Erythroblast (primary cell): ENCODE measurements at regions not wholly inside any gene's neighbourhood (a gene's known extent, or its start where the extent isn't known, plus 50 kb on each side); places are given as distances from the start of the nearest gene placed in this dataset.

Experiments used
- DNase-seq, 2 experiments: peaks; one replicate each; lab custom pipeline; 2025; lab: John Stamatoyannopoulos, UW
- GATA1 ChIP-seq: IDR thresholded peaks from 2 replicates; pipeline ENCODE4 v1.6.1; 2011; ENCODE audit warnings: low read depth, mild to moderate bottlenecking, control low read depth, low read length, moderate library complexity
- POLR2A ChIP-seq: IDR thresholded peaks from 2 replicates; pipeline ENCODE4 v1.6.1; 2011; ENCODE audit warnings: mild to moderate bottlenecking, low read length

DNA sequence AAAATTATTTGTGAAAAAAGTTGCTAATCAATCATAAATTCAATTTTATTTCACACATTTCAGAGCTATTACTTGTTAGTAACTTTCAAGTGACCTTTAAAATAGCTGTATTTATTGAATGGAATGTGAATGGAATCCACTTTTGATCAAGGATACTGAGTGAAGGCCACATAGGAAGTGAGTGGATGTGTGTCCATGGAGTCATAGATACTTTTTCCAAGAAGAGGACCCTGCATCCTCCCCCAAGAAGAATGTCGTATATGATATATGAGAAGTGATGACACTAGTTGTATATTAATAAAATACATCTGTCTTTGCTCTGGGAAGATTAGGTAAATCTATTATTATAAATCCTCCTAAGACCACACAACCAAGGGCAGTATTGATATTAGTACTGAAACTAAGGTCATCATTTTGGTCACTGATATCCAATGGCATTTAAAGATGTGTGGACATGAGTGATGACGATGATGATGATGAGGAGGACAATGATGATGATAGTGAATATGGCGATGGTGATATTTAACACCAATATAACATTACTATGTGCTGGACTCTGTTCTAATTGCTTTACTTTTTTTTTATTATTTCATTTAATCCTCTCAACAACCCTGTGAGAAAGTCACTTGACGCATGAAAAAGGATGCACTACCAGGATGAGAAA, 493.0 kb upstream of the NR2F2 start:
- DNase-seq: no peak
- TF ChIP-seq GATA1 (no peak), POLR2A (no peak)

DNA sequence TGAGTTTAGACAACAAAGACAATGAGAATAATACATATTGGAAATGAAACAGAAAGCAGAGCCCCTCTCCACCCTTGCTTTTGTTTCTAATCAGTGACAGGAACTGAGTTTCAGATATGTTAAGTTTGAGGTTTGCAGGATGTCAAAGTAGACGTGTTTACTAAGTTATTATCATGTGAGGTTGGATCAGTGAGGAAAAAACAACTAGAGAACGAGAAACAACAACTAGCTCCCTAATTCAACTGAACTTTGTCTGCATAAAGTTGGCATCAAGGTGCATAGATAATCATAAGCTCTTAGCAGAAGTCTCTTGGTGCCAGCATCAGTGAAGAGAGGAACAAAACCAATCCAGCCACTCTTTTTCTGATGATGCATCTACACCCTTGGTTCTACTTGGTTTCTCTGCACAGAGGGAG, 491.1 kb upstream of the NR2F2 start:
- TF ChIP-seq POLR2A (no peak), GATA1 (no peak)
- no peak for DNase-seq

DNA sequence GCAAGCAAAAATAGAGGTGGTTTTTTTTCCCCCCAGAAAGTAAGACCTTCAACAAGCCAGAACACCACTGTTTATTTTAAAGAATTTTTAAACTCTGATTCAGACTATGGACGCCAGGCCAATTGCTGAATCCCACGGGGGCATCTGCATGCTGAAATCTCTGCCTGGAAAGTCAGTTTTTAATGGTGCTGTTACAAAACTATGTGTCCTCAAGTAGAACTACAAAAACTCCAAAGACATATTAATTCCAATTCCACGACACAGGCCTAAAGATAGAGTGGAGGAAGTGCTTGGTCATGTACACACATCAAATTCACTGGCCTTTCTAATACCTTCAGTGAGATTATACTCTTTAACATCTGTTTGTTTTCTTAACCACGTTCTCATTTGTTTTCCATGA, 490.5 kb upstream of the NR2F2 start:
- DNase-seq: no peak
- TF ChIP-seq POLR2A (no peak), GATA1 (no peak)

DNA sequence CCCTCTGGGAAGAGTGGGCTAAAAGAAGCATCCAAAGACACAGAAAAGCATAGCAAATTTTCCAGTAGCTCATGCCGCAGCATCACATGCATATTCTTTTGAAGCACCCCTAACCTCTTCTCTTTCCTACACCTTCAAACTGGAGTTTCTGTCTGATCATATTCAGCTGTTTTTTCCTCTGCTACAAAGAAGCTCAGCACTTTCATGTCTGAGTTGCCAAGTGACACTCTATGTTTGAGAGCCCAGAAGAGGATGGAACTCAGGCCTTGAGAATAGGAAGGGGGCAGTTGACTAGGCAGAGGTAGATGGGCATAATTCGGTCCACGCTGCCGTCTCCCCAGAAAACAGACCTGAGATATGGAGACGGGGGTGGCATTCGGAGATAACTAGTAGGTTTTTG, 489.6 kb upstream of the NR2F2 start:
- DNase-seq: no peak
- TF ChIP-seq POLR2A (no peak), GATA1 (no peak)

DNA sequence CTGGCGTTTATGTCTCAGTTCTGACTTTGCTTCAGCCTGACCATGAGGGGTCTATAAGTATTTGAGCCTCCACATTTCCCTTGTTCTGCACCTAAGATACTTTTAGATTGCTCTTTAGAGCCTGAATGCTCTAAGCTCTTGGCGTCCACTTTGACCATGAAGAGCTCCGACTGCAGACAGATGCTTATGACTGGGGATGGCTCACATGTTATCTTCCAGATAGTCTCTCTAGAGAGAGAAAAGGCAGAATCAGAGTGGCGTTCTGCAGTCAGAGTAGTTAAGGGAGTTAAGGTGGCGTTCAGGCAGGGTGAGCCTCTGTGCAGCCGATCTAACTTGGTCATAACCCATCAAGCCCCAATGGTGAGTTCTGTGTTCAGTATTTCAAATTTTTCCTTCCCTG, 487.9 kb upstream of the NR2F2 start:
- TF ChIP-seq GATA1: no peak
- no peak for TF ChIP-seq POLR2A
- DNase-seq: no peak

DNA sequence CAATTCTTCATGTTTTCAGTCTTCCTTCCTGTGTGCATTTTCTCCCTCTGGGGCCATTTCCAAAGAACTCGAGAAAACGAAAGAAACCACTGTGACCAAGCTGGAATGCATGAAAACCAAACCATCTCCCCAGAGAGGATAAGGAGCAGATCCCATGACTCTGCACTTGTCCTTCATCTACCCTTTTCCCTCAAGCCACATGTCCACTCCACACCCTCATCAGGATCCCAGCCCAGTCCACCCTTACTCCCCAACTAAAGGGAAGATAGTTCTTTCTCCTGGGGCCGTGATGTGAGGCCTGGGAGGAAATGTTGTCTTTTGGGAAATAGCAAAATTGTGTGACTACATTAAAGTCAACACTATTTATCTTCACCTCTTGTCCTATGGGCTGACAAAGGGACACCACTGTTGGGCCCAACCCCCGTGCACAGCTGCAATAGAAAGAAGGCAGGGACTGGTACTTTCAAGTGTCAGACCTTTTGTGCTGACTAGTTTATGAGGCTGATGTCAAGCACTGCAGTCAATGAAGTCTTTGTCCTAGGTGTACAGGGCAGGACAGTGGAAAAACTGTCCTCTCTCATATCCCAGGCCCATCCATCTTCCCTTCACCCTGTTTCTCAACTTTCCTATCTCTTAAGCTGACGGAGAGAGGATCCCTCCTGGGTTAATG, 487.1 kb upstream of the NR2F2 start:
- no peak for DNase-seq
- no peak for TF ChIP-seq POLR2A
- no peak for TF ChIP-seq GATA1

DNA sequence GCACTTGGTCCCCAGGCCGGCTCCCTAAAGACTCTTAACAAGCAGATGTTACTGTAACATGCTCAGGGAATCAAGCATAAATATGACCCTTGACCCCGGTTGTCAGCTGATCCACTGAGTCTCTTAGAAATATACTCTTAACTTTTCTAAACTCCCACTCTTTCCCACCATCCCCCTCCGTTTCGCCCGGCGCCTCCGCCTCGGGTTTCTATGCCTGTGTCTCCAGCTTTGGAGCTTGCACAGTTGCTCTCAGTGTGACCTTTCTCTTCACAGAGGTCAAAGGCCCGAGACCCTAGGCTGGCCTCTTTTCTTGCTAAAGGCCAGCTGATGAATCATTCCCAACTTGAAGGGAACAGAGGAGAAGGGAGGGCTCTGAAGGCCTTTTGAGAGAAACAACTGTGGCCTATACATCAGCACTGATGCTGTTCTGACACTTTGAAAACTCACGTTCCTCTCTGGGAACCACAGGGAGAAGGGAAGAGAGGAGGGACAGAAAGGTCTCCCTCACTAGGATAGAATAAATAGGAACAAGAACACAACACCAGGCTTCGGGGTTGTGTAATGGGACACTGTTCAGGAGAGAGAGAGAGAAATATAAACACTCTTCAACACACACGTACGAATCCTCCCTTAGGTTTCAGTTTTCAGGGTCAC, 484.5 kb upstream of the NR2F2 start:
- no peak for DNase-seq
- TF ChIP-seq POLR2A: no peak
- no peak for TF ChIP-seq GATA1

DNA sequence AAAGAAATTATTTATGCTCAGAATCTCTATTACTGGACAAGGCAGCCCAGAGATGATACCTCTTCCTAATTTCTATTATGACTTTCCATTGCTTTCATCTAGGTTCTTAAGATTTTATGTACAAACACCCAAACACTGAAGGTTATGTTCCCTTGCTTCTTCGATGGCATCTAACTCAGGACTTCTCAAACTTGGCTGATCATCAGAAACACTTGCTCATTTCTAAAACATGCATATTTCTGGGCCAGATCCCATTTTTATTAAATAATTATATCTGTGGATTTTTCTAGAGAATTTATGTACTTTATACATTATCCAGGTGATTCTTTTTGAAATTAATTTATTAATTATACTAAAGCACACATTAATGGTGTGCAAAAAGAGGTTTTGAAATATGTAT, 482.4 kb upstream of the NR2F2 start:
- TF ChIP-seq GATA1 (no peak), POLR2A (no peak)
- DNase-seq: no peak

DNA sequence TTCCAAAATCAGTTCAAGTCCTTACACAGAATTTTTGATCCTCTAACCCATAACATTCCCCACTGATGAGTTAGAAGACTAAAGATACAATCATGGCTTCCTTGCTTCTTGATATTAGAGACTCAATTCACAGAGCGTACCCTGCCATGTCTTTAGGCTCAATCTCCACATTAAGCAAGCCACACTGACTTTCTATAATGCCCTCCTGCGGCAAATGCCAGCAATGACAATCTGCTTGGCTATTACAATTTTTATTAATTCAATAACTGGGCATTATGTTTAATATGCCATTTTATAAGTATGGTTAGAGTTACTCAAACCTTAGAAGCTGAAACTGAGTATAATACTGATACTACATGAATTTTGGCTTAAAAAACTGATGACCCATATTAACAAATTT, 479.7 kb upstream of the NR2F2 start:
- no peak for DNase-seq
- TF ChIP-seq GATA1 (no peak), POLR2A (no peak)

DNA sequence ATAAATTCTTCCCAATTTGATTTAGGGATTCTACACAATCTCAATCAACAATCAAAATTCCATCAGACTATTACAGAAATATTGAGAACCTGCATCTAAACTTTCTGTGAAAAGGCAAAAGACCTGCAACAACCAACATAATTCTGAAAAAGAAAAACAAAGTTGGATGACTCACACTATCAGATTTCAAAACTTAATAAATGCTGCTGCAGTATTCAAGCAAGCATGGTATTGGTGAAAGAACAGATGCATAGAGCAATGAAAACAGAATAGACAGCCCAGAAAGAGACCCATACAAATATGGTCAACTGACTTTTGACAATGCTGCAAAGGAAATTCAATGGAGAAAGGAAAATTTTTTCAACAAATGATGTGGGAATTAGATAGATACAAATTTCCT, 477.1 kb upstream of the NR2F2 start:
- no peak for DNase-seq
- TF ChIP-seq POLR2A (no peak), GATA1 (no peak)

DNA sequence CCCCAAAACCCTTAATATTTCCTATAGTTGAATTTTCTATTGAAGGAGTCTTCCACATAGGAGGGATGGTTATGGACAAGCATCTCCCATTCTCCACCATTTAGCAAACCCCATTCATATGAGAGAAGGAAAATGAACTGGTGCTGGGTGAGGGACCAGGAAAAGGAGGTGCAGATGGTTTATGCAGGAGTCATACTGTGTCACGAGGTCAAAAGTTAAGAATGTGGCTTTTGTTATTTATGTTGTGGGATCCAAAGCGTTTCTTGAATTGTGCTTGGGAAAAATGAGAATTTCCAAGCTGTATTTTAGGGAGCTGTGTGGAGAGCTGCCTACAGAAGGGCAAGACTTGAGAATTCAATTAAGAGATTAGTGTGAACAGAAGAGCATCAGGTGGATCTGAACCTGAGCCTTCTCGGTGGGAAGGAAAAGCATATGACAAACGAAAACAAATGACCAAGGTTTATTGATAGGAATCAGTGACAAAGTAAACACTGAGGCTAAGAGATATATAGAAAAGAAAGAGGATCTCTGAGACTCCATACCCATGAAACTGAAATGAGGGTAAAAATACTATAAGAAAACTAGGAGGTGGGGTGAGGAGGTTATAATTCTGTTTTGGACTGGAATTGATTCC, 473.3 kb upstream of the NR2F2 start:
- TF ChIP-seq POLR2A (no peak), GATA1 (no peak)
- no peak for DNase-seq

DNA sequence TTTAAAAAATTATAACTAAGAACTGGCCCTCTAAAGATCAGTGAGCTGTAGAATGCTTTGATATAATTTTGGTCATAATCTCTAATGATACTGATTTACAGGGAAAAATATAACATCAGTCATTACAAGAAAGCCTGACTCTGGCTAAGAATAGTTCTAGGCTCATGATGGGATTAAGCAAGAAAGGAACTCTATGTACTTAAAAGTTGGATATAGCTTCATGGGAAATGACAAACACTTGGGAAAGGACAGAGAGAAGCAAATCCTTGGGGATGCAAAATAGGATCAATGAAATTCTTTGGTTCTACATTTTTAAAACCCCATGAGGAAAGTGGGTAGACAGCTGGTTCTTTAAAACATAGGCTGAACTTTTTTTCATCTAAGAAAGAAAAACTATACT, 472.7 kb upstream of the NR2F2 start:
- no peak for DNase-seq
- no peak for TF ChIP-seq POLR2A
- no peak for TF ChIP-seq GATA1

DNA sequence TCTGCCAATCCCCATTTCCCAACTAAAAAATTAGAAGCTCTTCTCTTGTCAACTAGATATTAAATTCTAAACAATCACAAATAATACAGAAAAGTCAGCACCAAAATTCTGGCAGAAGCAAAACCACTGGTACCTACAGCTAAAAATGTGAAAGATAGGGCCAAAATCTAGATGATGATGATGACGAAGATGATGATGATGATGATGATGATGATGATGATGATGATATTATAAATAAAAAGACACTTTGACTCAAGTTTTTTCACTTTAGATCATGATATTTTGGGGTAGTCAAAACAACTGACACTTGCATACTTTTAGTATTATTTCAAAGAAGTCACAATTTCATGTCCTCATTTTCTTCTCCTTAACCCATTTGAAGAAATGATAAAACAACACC, 470.1 kb upstream of the NR2F2 start:
- no peak for DNase-seq
- TF ChIP-seq POLR2A: no peak
- TF ChIP-seq GATA1: no peak

DNA sequence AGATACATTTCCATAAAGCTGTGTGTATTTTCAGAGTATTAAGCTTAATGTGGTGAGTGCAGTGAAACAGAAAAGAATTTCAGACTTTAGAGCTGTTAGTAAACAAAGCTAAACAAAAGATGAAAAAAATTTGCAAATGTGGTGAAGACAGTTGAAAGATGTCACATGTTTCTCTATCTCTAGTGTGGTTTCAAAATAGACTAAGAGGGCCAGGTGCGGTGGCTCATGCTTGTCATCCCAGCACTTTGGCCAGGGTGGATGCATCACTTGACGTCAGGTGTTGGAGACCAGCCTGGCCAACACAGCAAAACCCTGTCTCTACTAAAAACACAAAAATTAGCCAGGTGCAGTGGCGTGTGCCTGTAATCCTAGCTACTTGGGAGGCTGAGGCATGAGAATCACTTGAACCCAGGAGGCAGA, 466.0 kb upstream of the NR2F2 start:
- TF ChIP-seq POLR2A: no peak
- no peak for TF ChIP-seq GATA1
- DNase-seq: no peak

DNA sequence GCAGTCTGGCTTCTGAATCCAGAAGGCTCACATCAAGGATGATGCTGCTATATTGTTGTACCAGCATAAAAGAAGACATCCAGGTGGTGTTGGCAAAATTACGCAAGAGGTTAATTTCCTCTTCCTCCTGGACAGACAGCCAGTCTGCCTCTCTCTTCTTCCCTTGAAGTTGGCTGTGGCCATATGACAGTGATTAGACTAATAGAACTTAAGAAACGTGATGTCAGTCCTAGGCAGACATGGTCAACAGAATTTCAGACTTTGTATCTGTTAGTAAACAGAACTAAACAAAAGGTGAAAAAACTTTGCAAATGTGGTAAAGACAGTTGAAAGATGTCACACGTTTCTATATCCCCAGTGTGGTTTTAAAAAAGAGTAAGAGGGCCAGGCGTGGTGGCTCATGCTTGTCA, 465.2 kb upstream of the NR2F2 start:
- DNase-seq: no peak
- TF ChIP-seq POLR2A (no peak), GATA1 (no peak)
